ENCODE measurements at regions not wholly inside any gene's neighbourhood (a gene's known extent, or its start where the extent isn't known, plus 50 kb on each side); places are given as distances from the start of the nearest gene placed in this dataset.

DNA sequence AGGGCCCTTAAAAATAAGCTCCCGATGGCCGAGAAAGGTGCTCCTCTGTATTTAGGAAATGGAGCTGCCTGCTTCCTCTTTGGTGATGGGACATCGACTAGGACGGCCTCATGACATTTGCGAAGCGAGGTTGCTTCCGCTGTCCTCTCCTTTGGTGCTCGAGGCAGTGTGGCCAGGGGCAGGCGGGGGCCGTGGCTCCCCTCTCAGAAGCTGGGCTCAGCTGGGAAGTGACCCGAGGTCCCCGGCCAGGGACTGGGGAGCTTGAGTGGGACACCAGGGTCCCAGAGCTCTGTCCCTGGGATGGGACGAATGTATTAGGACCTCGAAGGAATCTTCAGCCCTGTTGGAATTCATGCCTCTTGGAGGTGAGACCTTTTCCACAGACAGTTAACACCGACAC lies 151.1 kb downstream of the CTTN start:
- Histone ChIP-seq H3K27me3 (ENCODE audit: insufficient read depth, low read length) (no peaks in the 10 kb centered on the region), H3K4me3 (ENCODE audit: insufficient read depth, low read depth, low read length) (no peak overlapping the region), H4K20me1 (ENCODE audit: insufficient read depth, low read length) (no peaks in the 10 kb centered on the region), H3K36me3 (ENCODE audit: insufficient read depth, low read length) (no peaks in the 10 kb centered on the region), H3K4me2 (ENCODE audit: low read length) (no peak overlapping the region), H3K27ac (ENCODE audit: low read depth, low read length) (no peak overlapping the region), H3K79me2 (ENCODE audit: insufficient read depth, low read length) (no peaks in the 10 kb centered on the region), H3K4me1 (ENCODE audit: insufficient read depth, low read length) (peaks cover 29% of the 10 kb centered on the region), H2AFZ (ENCODE audit: low read depth, low read length) (no peak overlapping the region), H3K9me3 (ENCODE audit: insufficient read depth, low read depth, low read length) (no peaks in the 10 kb centered on the region), H3K9ac (ENCODE audit: low read length) (no peak overlapping the region)
- DNase-seq (ENCODE audit: low read depth), result no peak
- H3K27me3 Mint-ChIP-seq (ENCODE audit: low read depth, unreplicated experiment), result peaks cover 5% of the 10 kb centered on the region
- no peaks in the 10 kb centered on the region for H3K9me3 Mint-ChIP-seq (ENCODE audit: unreplicated experiment)
- H3K36me3 Mint-ChIP-seq (ENCODE audit: low read depth, unreplicated experiment), result peaks cover 3% of the 10 kb centered on the region
- FAIRE-seq, result no peak
- H3K27ac Mint-ChIP-seq (ENCODE audit: unreplicated experiment), result peak overlapping the region; percentile 53
- peaks cover 9% of the 10 kb centered on the region for H3K4me1 Mint-ChIP-seq (ENCODE audit: low read depth, unreplicated experiment)
- no peak overlapping the region for H3K4me3 Mint-ChIP-seq (ENCODE audit: unreplicated experiment)
- TF ChIP-seq EZH2 (IDR thresholded peaks at IDR 0.05; ENCODE audit: insufficient read depth, low read length) (no peak), CTCF (IDR thresholded peaks at IDR 0.05; ENCODE audit: insufficient read depth, low read depth, low read length) (no peak)

DNA sequence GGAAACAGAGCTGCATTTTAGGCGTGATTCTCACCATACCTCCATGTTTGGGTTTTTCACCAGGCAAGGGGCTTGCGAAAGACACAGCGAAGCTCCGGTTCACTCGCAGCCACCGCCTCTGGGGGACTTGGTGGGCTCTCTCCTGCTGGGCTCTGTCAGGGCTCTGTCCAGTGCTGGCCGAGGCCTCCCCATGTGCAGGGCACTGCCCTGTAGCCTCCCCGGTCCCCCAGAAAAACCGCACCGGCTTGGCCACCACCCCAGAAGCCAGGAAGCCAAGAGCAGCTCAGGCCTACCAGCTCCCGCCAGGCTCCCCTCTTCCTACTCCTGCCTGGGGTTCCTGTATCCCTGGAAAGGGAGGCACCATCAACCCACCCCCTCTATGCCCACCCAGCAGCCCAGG lies 151.5 kb downstream of the CTTN start:
- no peaks in the 10 kb centered on the region for H3K27me3 ChIP-seq (ENCODE audit: insufficient read depth, low read length)
- Mint-ChIP-seq H3K27me3 (ENCODE audit: low read depth, unreplicated experiment) (peaks cover 5% of the 10 kb centered on the region), H3K27ac (ENCODE audit: unreplicated experiment) (no peak overlapping the region), H3K9me3 (ENCODE audit: unreplicated experiment) (no peaks in the 10 kb centered on the region), H3K4me3 (ENCODE audit: unreplicated experiment) (no peak overlapping the region), H3K36me3 (ENCODE audit: low read depth, unreplicated experiment) (peaks cover 3% of the 10 kb centered on the region), H3K4me1 (ENCODE audit: low read depth, unreplicated experiment) (peaks cover 9% of the 10 kb centered on the region)
- no peaks in the 10 kb centered on the region for H3K79me2 ChIP-seq (ENCODE audit: insufficient read depth, low read length)
- H3K4me1 ChIP-seq (ENCODE audit: insufficient read depth, low read length), result peaks cover 26% of the 10 kb centered on the region
- no peaks in the 10 kb centered on the region for H3K9me3 ChIP-seq (ENCODE audit: insufficient read depth, low read depth, low read length)
- no peaks in the 10 kb centered on the region for H4K20me1 ChIP-seq (ENCODE audit: insufficient read depth, low read length)
- H3K4me3 ChIP-seq (ENCODE audit: insufficient read depth, low read depth, low read length), result no peak overlapping the region
- no peak for TF ChIP-seq EZH2 (IDR thresholded peaks at IDR 0.05; ENCODE audit: insufficient read depth, low read length)
- TF ChIP-seq CTCF (IDR thresholded peaks at IDR 0.05; ENCODE audit: insufficient read depth, low read depth, low read length), result no peak
- no peak overlapping the region for H3K27ac ChIP-seq (ENCODE audit: low read depth, low read length)
- no peak for DNase-seq (ENCODE audit: low read depth)
- H2AFZ ChIP-seq (ENCODE audit: low read depth, low read length), result no peak overlapping the region
- H3K4me2 ChIP-seq (ENCODE audit: low read length), result no peak overlapping the region
- no peak overlapping the region for H3K9ac ChIP-seq (ENCODE audit: low read length)
- no peak for FAIRE-seq
- H3K36me3 ChIP-seq (ENCODE audit: insufficient read depth, low read length), result no peaks in the 10 kb centered on the region

DNA sequence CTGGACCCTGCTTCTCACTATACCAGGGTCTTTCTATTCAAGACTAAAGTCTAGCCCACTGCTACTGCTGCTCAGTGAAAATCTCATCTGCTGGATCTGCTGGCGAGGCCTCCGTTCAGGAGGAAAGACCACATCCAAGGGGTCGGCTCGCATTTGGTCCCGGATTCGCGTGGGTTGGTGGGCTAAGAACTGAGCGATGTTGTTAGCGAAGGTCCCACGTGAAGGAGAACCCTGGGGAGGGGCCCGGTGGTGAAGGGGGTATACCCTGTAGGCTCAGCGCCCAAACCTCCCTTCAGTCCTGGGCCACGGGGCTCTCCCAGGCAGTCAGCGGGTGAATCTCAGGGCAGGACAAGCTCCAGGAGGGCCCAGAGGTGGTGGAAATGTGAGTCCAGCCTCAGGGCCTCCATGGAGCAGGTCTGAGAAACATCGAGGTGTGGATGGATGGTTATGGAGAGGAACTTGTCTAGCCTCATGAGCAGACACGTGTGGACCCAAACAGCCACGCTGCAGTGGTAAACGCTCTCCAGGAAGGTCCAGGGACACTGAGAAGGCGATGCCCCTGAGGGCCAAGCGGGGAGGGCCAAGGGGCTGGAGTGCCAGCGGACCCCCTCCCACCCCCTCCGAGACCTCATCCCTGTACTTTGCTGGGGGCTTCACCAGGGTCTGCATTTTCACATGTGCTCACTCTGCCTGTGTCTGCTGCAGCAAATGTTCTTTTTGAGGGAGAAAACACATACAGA lies 152.3 kb downstream of the CTTN start:
- H3K4me2 ChIP-seq (ENCODE audit: low read length), result no peak overlapping the region
- H3K79me2 ChIP-seq (ENCODE audit: insufficient read depth, low read length), result no peaks in the 10 kb centered on the region
- peaks cover 3% of the 10 kb centered on the region for H3K36me3 Mint-ChIP-seq (ENCODE audit: low read depth, unreplicated experiment)
- no peak overlapping the region for H3K4me3 ChIP-seq (ENCODE audit: insufficient read depth, low read depth, low read length)
- no peaks in the 10 kb centered on the region for H3K27me3 ChIP-seq (ENCODE audit: insufficient read depth, low read length)
- peaks cover 8% of the 10 kb centered on the region for H3K4me1 Mint-ChIP-seq (ENCODE audit: low read depth, unreplicated experiment)
- TF ChIP-seq EZH2 (IDR thresholded peaks at IDR 0.05; ENCODE audit: insufficient read depth, low read length), result no peak
- no peak for TF ChIP-seq CTCF (IDR thresholded peaks at IDR 0.05; ENCODE audit: insufficient read depth, low read depth, low read length)
- H3K27ac ChIP-seq (ENCODE audit: low read depth, low read length), result no peak overlapping the region
- H3K4me3 Mint-ChIP-seq (ENCODE audit: unreplicated experiment), result no peak overlapping the region
- H3K9me3 Mint-ChIP-seq (ENCODE audit: unreplicated experiment), result no peaks in the 10 kb centered on the region
- DNase-seq (ENCODE audit: low read depth) (no peak), FAIRE-seq (no peak)
- peaks cover 18% of the 10 kb centered on the region for H3K4me1 ChIP-seq (ENCODE audit: insufficient read depth, low read length)
- no peaks in the 10 kb centered on the region for H4K20me1 ChIP-seq (ENCODE audit: insufficient read depth, low read length)
- H3K36me3 ChIP-seq (ENCODE audit: insufficient read depth, low read length), result no peaks in the 10 kb centered on the region
- H3K27ac Mint-ChIP-seq (ENCODE audit: unreplicated experiment), result no peak overlapping the region
- H3K27me3 Mint-ChIP-seq (ENCODE audit: low read depth, unreplicated experiment), result peaks cover 5% of the 10 kb centered on the region
- no peak overlapping the region for H2AFZ ChIP-seq (ENCODE audit: low read depth, low read length)
- H3K9me3 ChIP-seq (ENCODE audit: insufficient read depth, low read depth, low read length), result no peaks in the 10 kb centered on the region
- no peak overlapping the region for H3K9ac ChIP-seq (ENCODE audit: low read length)
